ENCODE measurements at regions not wholly inside any gene's neighbourhood (a gene's known extent, or its start where the extent isn't known, plus 50 kb on each side); places are given as distances from the start of the nearest gene placed in this dataset.

GRCh38 chr16:48098472-48098871 is 57.3 kb downstream of the ABCC12 start:
- no TSS peak for BruUV-seq (replicated peaks)
- ATAC-seq (no peak), FAIRE-seq (no peak), DNase-seq (ENCODE audit: extremely low read depth in 1 of 4, low spot score in 3 of 4) (no peak)
- Histone ChIP-seq H3K79me2 (ENCODE audit: control insufficient read depth, insufficient read depth, low read length) (no peaks in the 10 kb centered on the region), H4K20me1 (replicated peaks; ENCODE audit: control insufficient read depth, insufficient read depth, low read length) (no peaks in the 10 kb centered on the region), H3K9me1 (ENCODE audit: control insufficient read depth, insufficient read depth, low read length) (no peaks in the 10 kb centered on the region), H3K27ac (ENCODE audit: extremely low read depth, low read depth, low read length) (no peak overlapping the region), H3K4me1 (replicated peaks in 1 of 2; ENCODE audit: control insufficient read depth in 2 of 2, insufficient read depth in 2 of 2, low read length in 2 of 2) (no peaks in the 10 kb centered on the region; a peak in 1 of 5 replicates), H3K9me3 (replicated peaks; ENCODE audit: control insufficient read depth, insufficient read depth, low read depth, low read length) (no peaks in the 10 kb centered on the region), H3K9ac (ENCODE audit: insufficient read depth in 1 of 2, low read depth in 2 of 2, low read length in 2 of 2) (no peak overlapping the region), H3K27me3 (ENCODE audit: control insufficient read depth in 2 of 2, insufficient read depth in 2 of 2, low read length in 2 of 2) (peaks cover 13 to 30% of the 10 kb centered on the region in 2 experiments; a peak in 4 of 5 replicates), H3K4me3 (no peak overlapping the region), H3K4me2 (ENCODE audit: insufficient read depth, low read length) (no peak overlapping the region), H3K36me3 (ENCODE audit: control insufficient read depth, insufficient read depth, low read length) (no peaks in the 10 kb centered on the region), H2AFZ (ENCODE audit: low read depth, low read length) (no peak overlapping the region)
- ChIA-PET POLR2A (interaction anchor here (0.6 to 1.3 kb wide), 3 partner anchors 11 to 1093 kb away, joined by 3 to 4 read pairs (median 4); no protein-coding TSS in a partner anchor), CTCF (ENCODE audit: low intra/inter-chr PET ratio) (no interaction called here)
- intact Hi-C loops (cut with micrococcal nuclease) = no loop called here
- in situ Hi-C loops (cut with MboI) = no loop called here
- TF ChIP-seq JUND (IDR thresholded peaks at IDR 0.05; ENCODE audit: borderline replicate concordance, low read depth, low read length) (no peak), JUND (tag; IDR thresholded peaks at IDR 0.05; ENCODE audit: borderline replicate concordance, low read depth, low read length) (no peak), CCNT2 (IDR thresholded peaks at IDR 0.05; ENCODE audit: borderline replicate concordance, extremely low read depth, insufficient read length, low read depth, low read length) (no peak), ZNF197 (CRISPR knock-in tag; IDR thresholded peaks at IDR 0.05; ENCODE audit: low read depth) (no peak), RNF219 (CRISPR knock-in tag; IDR thresholded peaks at IDR 0.05) (no peak), RB1 (IDR thresholded peaks at IDR 0.05; ENCODE audit: low read depth) (no peak), TRIM25 (IDR thresholded peaks at IDR 0.05; ENCODE audit: borderline replicate concordance) (no peak), TEAD1 (CRISPR knock-in tag; IDR thresholded peaks at IDR 0.05) (no peak), SOX6 (IDR thresholded peaks at IDR 0.05) (no peak), PML (IDR thresholded peaks at IDR 0.05; ENCODE audit: low read length) (no peak), ZNF766 (CRISPR knock-in tag; conservative IDR thresholded peaks at IDR 0.05) (no peak)
- 0% methylated on average over 2 of the region's 2 CpGs for WGBS (ENCODE audit: insufficient coverage, low coverage, missing lambda C conversion rate)
